ENCODE measurements at regions not wholly inside any gene's neighbourhood (a gene's known extent, or its start where the extent isn't known, plus 50 kb on each side); places are given as distances from the start of the nearest gene placed in this dataset.

GRCh38 chr22:27331526-27332281 lies 469.9 kb downstream of the MN1 start:
- TF ChIP-seq POLR2A (IDR thresholded peaks at IDR 0.05), result no peak
- TF ChIP-seq, protein P1, sequence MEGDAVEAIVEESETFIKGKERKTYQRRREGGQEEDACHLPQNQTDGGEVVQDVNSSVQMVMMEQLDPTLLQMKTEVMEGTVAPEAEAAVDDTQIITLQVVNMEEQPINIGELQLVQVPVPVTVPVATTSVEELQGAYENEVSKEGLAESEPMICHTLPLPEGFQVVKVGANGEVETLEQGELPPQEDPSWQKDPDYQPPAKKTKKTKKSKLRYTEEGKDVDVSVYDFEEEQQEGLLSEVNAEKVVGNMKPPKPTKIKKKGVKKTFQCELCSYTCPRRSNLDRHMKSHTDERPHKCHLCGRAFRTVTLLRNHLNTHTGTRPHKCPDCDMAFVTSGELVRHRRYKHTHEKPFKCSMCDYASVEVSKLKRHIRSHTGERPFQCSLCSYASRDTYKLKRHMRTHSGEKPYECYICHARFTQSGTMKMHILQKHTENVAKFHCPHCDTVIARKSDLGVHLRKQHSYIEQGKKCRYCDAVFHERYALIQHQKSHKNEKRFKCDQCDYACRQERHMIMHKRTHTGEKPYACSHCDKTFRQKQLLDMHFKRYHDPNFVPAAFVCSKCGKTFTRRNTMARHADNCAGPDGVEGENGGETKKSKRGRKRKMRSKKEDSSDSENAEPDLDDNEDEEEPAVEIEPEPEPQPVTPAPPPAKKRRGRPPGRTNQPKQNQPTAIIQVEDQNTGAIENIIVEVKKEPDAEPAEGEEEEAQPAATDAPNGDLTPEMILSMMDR (IDR thresholded peaks at IDR 0.05), result no peak
- TF ChIP-seq POLR2AphosphoS5 (IDR thresholded peaks at IDR 0.05), result no peak
- Histone ChIP-seq H3K27ac (no peak overlapping the region), H3K27me3 (replicated peaks; ENCODE audit: insufficient read depth) (no peaks in the 10 kb centered on the region), H3K4me3 (no peak overlapping the region), H3K36me3 (no peaks in the 10 kb centered on the region), H3K4me1 (replicated peaks) (no peaks in the 10 kb centered on the region), H3K9me3 (no peaks in the 10 kb centered on the region)
- WGBS, result 26% methylated on average over 16 of the region's 16 CpGs
- intact Hi-C loops (cut with DNase I), result no loop called here
- no peak for DNase-seq (ENCODE audit: low spot score)

DNA sequence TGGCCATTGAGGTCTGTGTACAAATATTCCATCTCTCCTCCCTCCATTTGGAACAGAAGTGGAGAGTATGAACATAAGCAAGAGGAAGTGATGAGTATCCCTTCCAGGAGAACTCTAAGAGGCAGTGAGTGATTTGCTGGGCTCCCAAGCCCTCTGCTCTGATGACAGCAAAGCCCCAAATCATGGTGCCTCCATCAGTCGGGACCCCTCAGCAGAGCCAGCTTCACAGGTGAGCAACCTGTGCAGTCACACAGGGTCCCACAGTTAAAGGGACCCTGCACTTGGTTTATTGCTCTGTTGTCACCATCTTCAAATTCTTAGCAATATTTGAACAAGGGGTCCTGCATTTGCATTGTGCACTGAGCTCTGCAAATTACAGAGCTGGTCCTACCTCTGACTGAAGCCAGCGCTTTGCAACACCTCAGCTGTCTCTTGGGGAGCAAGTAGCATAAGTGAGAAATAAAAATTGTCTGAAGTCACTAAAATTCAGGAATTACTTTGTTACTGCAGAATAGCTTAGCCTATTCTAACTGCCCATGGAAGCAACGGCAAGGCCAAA lies 466.4 kb downstream of the MN1 start:
- no peaks in the 10 kb centered on the region for H3K36me3 ChIP-seq
- no peaks in the 10 kb centered on the region for H3K9me3 ChIP-seq
- no peaks in the 10 kb centered on the region for H3K27me3 ChIP-seq (replicated peaks; ENCODE audit: insufficient read depth)
- no peak for DNase-seq (ENCODE audit: low spot score)
- no peak for TF ChIP-seq POLR2AphosphoS5 (IDR thresholded peaks at IDR 0.05)
- no peak for TF ChIP-seq POLR2A (IDR thresholded peaks at IDR 0.05)
- TF ChIP-seq, protein P1 (IDR thresholded peaks at IDR 0.05), result no peak
- intact Hi-C loops (cut with DNase I), result no loop called here
- no peaks in the 10 kb centered on the region for H3K4me1 ChIP-seq (replicated peaks)
- H3K4me3 ChIP-seq, result no peak overlapping the region
- WGBS, result 71% methylated on average over 3 of the region's 3 CpGs
- no peak overlapping the region for H3K27ac ChIP-seq

DNA sequence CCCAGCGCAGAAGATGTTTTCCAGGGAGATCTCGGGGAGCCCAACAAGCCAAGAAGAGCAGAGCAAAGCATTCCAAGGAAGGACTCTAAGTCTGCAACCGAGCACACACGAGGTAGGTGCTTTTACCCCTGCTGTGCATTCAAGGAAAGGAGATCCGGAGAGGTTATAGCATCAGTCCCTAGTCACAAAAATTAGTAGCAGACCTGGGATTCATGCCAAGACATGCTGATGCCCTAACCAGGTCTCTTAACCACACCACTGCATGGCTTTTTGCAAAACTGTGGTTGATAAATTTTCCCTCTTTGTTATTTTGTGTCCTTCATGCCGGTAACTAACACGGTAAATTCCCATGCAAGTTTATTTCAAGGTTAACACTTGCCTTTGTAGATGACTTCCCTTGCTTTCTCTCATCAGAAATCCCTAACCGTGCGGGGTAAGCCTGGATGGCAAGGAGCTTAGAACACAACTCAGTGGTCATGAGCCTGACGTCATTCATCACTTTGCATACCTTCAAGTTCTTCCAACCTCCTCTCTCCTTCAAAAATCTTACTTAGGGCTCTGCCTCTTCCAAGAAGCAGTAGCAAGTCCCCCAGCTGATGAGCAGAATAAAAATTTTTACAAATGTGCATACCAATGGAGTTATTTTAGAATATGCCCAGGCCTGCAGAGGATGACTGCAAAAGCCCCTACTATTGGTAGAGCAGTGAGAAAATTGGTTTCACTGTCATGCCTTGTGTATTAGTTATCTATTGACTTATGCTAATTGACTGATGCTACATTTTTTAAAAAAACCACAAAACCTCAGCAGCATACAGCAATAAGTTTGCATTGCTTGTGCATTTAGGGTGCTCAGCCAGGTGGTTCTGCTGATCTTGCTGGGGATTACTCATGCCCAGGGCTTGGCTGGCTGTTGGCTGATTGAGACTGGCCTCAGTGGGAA lies 465.1 kb downstream of the MN1 start:
- WGBS, result 79% methylated on average over 10 of the region's 10 CpGs
- no peak for DNase-seq (ENCODE audit: low spot score)
- Histone ChIP-seq H3K27ac (no peak overlapping the region), H3K27me3 (replicated peaks; ENCODE audit: insufficient read depth) (no peaks in the 10 kb centered on the region), H3K4me1 (replicated peaks) (no peaks in the 10 kb centered on the region), H3K4me3 (no peak overlapping the region), H3K9me3 (no peaks in the 10 kb centered on the region), H3K36me3 (no peaks in the 10 kb centered on the region)
- intact Hi-C loops (cut with DNase I), result no loop called here
- TF ChIP-seq POLR2A (IDR thresholded peaks at IDR 0.05) (no peak), POLR2AphosphoS5 (IDR thresholded peaks at IDR 0.05) (no peak)
- TF ChIP-seq, protein P1 (IDR thresholded peaks at IDR 0.05), result no peak

DNA sequence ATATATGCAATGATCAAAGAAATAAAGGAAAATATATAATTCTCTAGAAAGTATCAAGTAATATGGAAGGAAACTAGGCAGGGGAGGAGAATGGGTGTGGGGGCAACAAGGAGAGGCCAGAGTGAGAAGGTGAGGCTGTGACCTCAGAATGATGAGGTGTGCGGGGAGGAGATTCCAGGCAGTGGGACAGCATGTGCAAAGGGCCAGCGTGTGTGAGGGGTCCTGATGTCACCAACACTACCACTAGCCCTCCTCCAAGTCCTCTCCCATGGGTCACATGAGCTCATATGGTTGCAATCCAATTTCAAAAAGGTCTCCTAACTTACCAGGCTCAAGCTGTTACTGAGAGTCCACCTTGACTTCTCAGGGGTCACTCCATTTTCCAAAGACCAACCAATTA lies 463.9 kb downstream of the MN1 start:
- Histone ChIP-seq H3K27ac (no peak overlapping the region), H3K36me3 (no peaks in the 10 kb centered on the region), H3K27me3 (replicated peaks; ENCODE audit: insufficient read depth) (no peaks in the 10 kb centered on the region), H3K4me3 (no peak overlapping the region), H3K9me3 (no peaks in the 10 kb centered on the region), H3K4me1 (replicated peaks) (no peaks in the 10 kb centered on the region)
- intact Hi-C loops (cut with DNase I), result no loop called here
- TF ChIP-seq, protein P1 (IDR thresholded peaks at IDR 0.05), result no peak
- no peak for TF ChIP-seq POLR2AphosphoS5 (IDR thresholded peaks at IDR 0.05)
- no peak for TF ChIP-seq POLR2A (IDR thresholded peaks at IDR 0.05)
- WGBS, result 98% methylated on average over 2 of the region's 2 CpGs
- DNase-seq (ENCODE audit: low spot score), result no peak

All from prostate gland (tissue), 2 donors.